Urothelium cell line (cell line): ENCODE measurements at regions not wholly inside any gene's neighbourhood (a gene's known extent, or its start where the extent isn't known, plus 50 kb on each side); places are given as distances from the start of the nearest gene placed in this dataset.

Experiments
- DNase-seq: peaks from one replicate; pipeline ENCODE4 v3.0.0; 2011; ENCODE audit warnings: low spot score, mixed read lengths
- FAIRE-seq: peaks from 2 replicates; lab custom pipeline; 2011; peaks lifted over from hg19 to GRCh38; lab: Jason Lieb, UNC

- FAIRE-seq (no peak), DNase-seq (no peak)
Observed at GRCh38 chr15:47157827-47158226, 559.5 kb upstream of the SEMA6D start.

- FAIRE-seq (no peak), DNase-seq (no peak)
Observed at GRCh38 chr15:47158573-47158972, 558.7 kb upstream of the SEMA6D start.

GRCh38 chr15:47177177-47177576 lies 540.1 kb upstream of the SEMA6D start:
- DNase-seq (no peak), FAIRE-seq (no peak)

DNA sequence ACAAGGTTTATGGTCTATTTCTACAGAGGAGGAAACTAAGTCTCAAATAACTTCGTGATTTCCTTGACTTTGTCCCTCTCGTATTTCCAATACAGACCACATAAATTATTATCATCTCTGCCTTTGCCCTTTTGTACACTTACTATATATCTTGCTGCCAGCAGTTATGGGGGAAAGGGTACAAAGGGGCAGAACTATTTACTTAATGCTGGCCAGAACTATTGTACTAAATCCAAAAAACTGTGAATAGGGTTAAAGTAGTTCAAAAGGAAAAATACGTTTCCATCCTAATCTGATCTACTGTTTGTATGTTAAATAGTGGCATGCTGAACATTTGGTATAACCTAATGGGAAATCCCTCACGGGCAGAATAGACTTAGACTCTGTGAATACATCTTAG lies 537.3 kb upstream of the SEMA6D start:
- DNase-seq (no peak), FAIRE-seq (no peak)

GRCh38 chr15:47182818-47183217 lies 534.5 kb upstream of the SEMA6D start:
- no peak for DNase-seq

DNA sequence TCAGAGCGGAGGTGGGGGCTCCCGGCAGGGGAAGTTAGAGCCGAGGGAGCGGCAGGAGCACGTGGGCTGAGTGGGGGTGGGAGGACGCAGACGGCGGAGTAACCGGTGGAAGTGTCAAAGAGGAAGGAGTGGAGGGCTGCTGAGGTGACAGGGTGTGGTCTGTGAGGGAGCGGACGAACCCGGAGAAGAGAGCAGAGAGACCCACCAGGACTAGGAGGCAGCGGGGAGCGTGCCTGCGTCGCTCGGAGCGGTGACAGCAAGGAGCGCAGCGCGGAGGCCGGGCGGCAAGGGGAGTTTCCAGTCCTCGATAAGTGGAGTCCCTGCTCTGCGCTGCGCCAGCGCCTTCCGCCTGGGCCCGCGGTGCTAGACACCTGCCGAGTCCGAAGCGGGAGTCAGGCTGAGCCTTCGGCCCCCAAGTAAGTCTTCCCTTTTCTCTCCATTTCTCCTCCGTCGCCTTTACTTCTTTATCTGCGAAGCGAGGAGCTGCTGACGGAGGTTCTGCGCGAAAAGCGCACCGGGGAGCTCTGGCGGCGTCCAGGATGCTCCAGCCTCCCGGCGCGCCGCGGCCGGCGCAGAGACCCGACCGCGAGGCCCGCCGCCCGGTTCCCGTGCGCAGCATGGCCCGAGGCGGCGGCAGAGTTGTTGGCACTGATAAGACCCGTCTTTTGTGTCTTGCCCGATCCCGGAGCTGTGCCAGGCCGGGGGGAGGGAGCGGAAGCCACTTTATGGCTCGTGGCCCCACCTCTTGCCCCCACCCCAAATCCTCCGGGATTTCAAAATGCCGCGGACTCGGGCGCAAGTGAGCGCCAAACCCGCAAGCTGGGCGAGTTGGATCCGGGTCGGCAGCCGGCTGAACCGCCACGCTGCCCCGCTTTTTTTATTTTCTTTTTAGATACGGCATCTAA lies 533.0 kb upstream of the SEMA6D start:
- no peak for FAIRE-seq
- DNase-seq = no peak

More at GRCh38 chr15:47182818-47183217, 534.5 kb upstream of the SEMA6D start:
- no peak for FAIRE-seq

DNA sequence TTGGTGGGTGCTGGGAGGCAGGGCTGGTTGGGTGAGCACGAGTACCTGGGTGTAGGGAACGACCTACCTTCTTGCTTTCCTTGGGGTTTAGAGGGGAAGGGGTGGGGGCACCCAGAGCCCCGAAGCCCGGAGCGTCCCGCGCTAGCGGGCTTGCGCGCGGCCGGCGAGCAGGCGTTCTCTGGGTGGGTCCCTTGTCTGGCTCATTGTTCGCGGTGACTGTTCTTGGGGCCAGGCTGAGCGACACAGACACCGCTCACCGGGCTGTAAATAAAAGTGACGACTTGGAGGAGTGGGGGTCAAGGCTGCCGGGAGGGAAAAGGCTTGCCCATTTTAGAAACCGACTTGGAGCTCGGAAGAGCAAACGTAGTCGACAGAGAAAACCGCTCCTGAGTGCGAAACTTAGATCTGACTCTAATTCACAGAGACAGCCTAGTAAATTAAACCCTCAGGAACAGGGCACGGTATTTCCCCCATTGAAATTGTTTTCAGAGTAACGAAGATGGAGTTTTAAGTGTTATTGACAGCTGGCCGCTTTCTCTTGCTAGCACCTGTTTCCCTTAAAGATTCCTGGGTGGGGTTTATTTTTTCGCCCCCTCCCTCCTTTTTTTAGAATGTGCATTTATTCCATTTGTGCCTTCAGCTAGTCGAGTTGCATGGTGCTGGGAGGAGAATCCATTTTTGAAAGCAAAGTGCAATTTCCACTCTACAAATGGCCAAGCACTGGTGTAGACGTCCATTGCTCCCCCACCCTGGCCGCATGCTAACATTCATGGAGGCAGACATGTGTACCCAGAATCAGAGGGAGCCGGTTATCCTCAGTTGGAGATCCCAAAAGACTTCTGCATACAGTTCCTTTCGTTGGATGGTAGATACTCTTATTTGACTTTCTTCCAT lies 532.1 kb upstream of the SEMA6D start:
- FAIRE-seq (no peak), DNase-seq (no peak)

DNA sequence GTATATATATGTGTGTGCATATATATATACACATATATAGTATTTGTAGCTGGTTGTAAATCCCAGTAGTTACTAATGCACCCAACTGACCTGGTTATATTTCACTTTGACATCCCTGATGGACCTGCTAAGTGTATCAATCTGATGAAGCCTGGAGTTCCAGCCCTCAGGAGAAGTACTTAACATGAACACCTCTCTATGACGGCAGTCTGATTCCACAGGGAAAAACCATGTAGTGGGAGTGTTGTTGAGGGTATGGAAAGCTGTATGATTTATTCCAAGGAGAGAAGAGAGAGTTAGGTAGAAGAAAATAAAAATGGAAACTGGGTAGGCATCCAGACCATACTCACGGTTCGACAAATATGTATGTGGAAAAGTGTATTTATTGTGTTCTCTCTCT lies 531.2 kb upstream of the SEMA6D start:
- no peak for FAIRE-seq

DNA sequence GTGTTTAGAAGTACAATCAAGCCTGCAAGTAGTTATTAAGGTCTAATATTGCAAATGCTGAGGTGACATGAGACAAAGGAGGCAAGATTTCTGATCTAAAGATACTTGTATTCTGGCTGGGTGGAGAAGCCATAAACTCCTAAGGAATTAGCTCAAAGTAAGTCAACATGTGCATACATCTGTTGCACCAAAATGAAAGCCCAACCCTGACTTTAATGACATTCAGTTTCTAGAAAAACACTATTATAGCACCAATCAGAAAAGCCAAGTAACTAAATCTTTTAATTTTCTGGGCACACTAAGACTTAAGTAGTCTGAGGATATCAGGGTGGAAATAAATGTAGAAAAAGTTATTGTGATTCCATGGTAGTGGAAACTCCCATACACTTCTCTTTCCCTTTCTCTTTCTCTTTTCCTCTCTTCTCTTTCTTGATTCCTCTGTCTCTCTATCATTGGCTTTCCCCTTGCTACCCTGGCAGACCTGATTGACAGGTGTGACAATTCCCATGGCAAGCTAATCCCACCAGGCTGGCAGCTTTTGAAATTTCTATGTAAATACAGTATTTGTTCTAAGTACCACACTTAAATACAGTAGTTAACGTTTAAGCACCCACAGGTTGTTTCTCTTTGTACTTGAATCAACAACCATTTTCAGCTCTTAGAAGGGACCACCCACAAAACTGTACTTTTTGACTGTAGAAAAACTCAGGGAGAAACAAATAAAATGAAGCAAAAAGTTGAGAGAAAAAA lies 528.4 kb upstream of the SEMA6D start:
- FAIRE-seq (no peak), DNase-seq (no peak)

More for the DNA sequence above, 531.2 kb upstream of the SEMA6D start:
- DNase-seq = no peak

GRCh38 chr15:47194718-47195117 lies 522.6 kb upstream of the SEMA6D start:
- FAIRE-seq (no peak), DNase-seq (peak; percentile 15)

GRCh38 chr15:47196048-47196447 lies 521.3 kb upstream of the SEMA6D start:
- peak; percentile 55 for FAIRE-seq
- DNase-seq = peak; percentile 67

DNA sequence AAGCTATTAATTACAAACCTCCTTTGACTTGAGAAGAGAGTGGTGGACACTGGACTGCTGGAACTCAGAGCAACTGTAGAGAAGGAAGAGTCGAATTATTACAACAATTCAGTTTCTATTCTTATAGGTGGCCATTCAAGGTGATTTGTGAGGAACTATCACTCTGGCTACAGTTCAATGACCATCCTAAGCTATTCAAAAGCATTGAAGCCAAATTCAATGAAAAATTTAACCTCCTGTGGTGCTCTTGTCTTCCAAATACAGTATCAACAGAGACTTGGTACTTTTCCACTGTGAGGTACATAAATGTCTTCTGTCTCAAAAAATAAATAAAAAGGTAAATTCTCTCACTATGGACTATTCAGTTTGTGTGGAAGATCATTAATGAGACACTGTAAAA lies 513.3 kb upstream of the SEMA6D start:
- FAIRE-seq = no peak
- DNase-seq = no peak

DNA sequence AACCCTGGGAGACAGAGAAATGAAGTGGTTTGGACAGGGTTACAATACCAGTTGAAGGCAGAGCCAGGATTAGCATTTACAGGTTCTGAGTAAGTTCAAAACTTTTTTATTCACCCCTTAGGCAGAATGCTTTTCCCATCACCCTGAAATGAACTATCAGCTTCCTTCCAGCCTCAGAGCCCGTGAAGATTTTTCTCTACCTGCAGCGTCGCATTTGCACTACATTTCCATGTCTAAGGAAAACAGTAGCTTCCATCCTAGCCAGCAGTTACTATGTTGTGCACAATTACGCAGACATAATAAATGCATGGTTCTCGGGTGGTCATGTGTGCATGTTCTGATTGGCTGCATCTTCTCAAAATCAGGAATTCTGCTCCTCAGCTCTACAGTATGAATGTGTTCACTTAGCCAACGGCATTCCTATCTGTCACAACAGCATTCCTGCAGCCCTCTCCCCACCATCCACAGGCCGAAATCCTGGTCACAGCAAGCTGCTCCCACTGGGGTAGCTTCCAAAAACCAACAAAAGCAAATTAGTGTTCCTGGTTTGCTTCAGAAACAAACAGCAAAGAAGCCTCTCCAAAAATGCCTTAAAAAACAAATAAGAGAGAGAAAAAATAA lies 510.8 kb upstream of the SEMA6D start:
- DNase-seq (no peak), FAIRE-seq (no peak)

GRCh38 chr15:47209591-47209990 lies 507.7 kb upstream of the SEMA6D start:
- no peak for FAIRE-seq
- no peak for DNase-seq

- FAIRE-seq (no peak), DNase-seq (no peak)
Observed at GRCh38 chr15:47212222-47213010, 504.9 kb upstream of the SEMA6D start.

- FAIRE-seq = no peak
Observed at GRCh38 chr15:47213883-47214282, 503.4 kb upstream of the SEMA6D start.

DNA sequence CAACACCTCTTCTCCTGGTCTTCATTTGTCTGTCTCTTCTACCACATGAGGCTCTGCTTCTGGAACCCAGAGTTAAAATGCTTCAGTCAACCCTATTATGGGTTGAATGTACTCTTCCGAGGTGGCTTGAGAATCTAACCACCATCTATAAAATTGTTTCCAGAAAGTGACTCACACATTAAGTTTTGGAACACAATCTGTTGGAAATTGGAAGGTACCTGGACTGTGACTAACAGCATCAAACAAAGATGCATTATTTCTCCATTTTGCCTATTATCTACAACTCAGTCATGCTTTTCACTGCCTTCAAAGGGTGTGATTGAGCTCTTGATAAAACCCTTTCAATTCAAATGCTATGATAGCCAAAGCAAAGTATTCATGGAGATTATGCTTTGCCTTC lies 499.0 kb upstream of the SEMA6D start:
- FAIRE-seq = no peak

More at GRCh38 chr15:47213883-47214282, 503.4 kb upstream of the SEMA6D start:
- no peak for DNase-seq

GRCh38 chr15:47244361-47244760 lies 472.9 kb upstream of the SEMA6D start:
- no peak for FAIRE-seq
- no peak for DNase-seq

More for the DNA sequence above, 499.0 kb upstream of the SEMA6D start:
- no peak for DNase-seq

- DNase-seq (peak; percentile 2), FAIRE-seq (no peak)
Observed at GRCh38 chr15:47246317-47246716, 471.0 kb upstream of the SEMA6D start.

DNA sequence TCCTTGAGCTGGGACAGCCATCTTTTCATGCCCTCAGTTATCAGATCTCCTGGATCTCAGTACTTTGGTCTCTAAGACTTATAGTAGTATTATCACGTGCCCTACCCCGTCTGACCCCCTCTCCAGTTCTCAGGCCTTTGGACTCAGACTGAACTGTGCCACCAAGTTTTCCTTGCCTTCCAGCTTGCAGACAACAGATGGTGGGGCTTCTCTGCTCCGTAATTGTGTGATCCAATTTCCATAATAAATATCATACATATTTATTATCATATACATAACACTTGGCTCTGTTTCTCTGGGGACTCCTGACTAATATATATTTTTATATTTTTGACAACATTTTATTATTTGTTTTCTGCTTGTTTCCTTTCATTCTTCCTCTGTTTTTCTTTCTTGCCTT lies 458.8 kb upstream of the SEMA6D start:
- no peak for DNase-seq
- no peak for FAIRE-seq
